ENCODE measurements at regions not wholly inside any gene's neighbourhood (a gene's known extent, or its start where the extent isn't known, plus 50 kb on each side); places are given as distances from the start of the nearest gene placed in this dataset.

- DNase-seq (ENCODE audit: low spot score) = no peak
Measured at GRCh38 chr11:111148121-111148520, 97.4 kb upstream of the POU2AF2 start.

- DNase-seq (ENCODE audit: low spot score) = no peak
Measured at GRCh38 chr11:111137846-111138245, 107.7 kb upstream of the POU2AF2 start.

GRCh38 chr11:111135778-111136570, 109.6 kb upstream of the POU2AF2 start:
- DNase-seq (ENCODE audit: low spot score) = no peak

GRCh38 chr11:111135101-111135500, 110.4 kb upstream of the POU2AF2 start:
- DNase-seq (ENCODE audit: low spot score) = no peak

- DNase-seq (ENCODE audit: low spot score) = no peak
Measured at GRCh38 chr11:111128076-111128870, 117.3 kb upstream of the POU2AF2 start.

GRCh38 chr11:111124724-111125123, 120.8 kb upstream of the POU2AF2 start:
- DNase-seq (ENCODE audit: low spot score) = no peak

GRCh38 chr11:111123463-111124398, 121.8 kb upstream of the POU2AF2 start:
- no peak for DNase-seq (ENCODE audit: low spot score)

- DNase-seq (ENCODE audit: low spot score) = no peak
Measured at GRCh38 chr11:111120696-111121302, 124.7 kb upstream of the POU2AF2 start.

GRCh38 chr11:111120161-111120560, 125.4 kb upstream of the POU2AF2 start:
- DNase-seq (ENCODE audit: low spot score) = no peak

GRCh38 chr11:111119751-111120150, 125.8 kb upstream of the POU2AF2 start:
- DNase-seq (ENCODE audit: low spot score) = no peak

- no peak for DNase-seq (ENCODE audit: low spot score)
Measured at GRCh38 chr11:111115890-111116289, 129.6 kb upstream of the POU2AF2 start.

- DNase-seq (ENCODE audit: low spot score) = no peak
Measured at GRCh38 chr11:111114091-111114490, 131.4 kb upstream of the POU2AF2 start.

- DNase-seq (ENCODE audit: low spot score) = no peak
Measured at GRCh38 chr11:111112614-111113013, 132.9 kb upstream of the POU2AF2 start.

- DNase-seq (ENCODE audit: low spot score) = no peak
Measured at GRCh38 chr11:111107501-111107900, 138.0 kb upstream of the POU2AF2 start.

GRCh38 chr11:111106641-111107040, 138.9 kb upstream of the POU2AF2 start:
- DNase-seq (ENCODE audit: low spot score) = no peak

GRCh38 chr11:111105566-111105965, 140.0 kb upstream of the POU2AF2 start:
- no peak for DNase-seq (ENCODE audit: low spot score)

- DNase-seq (ENCODE audit: low spot score) = no peak
Measured at GRCh38 chr11:111104185-111104584, 141.3 kb upstream of the POU2AF2 start.

GRCh38 chr11:111101881-111102280, 143.6 kb upstream of the POU2AF2 start:
- no peak for DNase-seq (ENCODE audit: low spot score)

- DNase-seq (ENCODE audit: low spot score) = no peak
Measured at GRCh38 chr11:111099028-111099713, 146.4 kb upstream of the POU2AF2 start.

GRCh38 chr11:111098091-111098490, 147.4 kb upstream of the POU2AF2 start:
- DNase-seq (ENCODE audit: low spot score) = no peak

GRCh38 chr11:111097191-111097590, 148.3 kb upstream of the POU2AF2 start:
- DNase-seq (ENCODE audit: low spot score) = no peak
